GM21526 (cell line): ENCODE measurements at regions not wholly inside any gene's neighbourhood (a gene's known extent, or its start where the extent isn't known, plus 50 kb on each side); places are given as distances from the start of the nearest gene placed in this dataset.
"Not testable (repeated sequence)": the region's sequence is repeated elsewhere in the genome, so short reads cannot be mapped to it uniquely, and the experiment has no call there.

Experiments used
- ATAC-seq: cut with Tn5 transposase; IDR thresholded peaks from one replicate; pipeline ENCODE4 v1.9.1; 2021; ENCODE audit warnings: moderate library complexity; ENCODE audit not compliant: unreplicated experiment, low FRiP score

DNA sequence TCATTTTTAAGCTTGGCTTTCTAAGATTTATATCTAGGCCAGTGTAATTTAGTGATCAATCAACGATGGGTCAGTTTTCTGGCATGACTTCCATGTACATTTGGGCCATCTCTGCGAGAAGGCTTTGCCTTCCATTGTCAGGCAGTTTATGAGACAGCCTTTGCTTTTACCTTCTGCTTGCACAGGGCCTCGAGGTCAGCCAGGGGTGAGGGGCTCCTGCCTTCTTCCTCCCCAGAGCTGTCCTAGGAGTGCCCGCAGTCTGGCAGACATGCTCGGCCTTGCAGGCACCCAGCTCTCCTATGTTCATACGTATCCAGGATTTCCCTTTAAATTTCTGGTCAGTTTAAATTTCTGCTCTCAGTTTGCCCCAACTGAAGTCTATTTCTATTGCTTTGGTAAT lies 367.2 kb downstream of the SMOC2 start:
- no peak for ATAC-seq

- no peak for ATAC-seq
Measured at GRCh38 chr6:168804331-168804730, 363.3 kb downstream of the SMOC2 start.

- no peak for ATAC-seq
Measured at GRCh38 chr6:168803874-168804273, 362.9 kb downstream of the SMOC2 start.

DNA sequence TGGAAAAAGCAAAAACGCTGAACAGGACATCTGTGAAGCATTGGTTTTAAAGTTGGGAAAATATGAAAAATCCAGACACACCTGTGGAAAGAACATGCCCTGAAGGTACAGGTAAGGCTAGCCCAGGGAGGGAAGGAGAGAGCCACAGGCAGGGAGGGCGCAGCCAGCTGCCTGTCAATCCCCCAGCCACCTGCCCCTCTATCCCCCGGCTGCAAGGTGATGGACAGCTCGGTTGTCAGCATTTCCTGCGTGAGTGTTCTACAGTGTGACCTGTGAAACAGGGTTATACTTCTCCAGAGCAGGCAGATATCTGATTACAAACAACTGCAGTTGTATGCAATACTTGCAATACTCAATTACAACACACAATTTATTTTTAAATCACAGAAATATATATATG lies 358.1 kb downstream of the SMOC2 start:
- no peak for ATAC-seq

DNA sequence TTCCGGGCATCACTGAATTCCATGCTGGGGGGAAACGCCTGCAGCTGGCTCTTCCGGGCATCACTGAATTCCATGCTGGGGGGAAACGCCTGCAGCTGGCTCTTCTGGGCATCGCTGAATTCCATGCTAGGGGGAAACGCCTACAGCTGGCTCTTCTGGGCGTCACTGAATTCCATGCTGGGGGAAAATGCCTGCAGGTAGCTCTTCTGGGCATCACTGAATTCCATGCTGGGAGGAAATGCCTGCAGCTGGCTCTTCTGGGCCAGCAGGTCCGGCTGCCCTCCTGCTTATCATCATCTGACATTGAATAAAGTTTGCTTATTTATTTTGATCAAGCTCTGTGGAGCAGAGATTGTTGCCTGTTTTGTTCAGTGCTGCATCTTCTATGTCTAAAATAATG lies 355.1 kb downstream of the SMOC2 start:
- ATAC-seq, result no peak

GRCh38 chr6:168795611-168796010 lies 354.6 kb downstream of the SMOC2 start:
- ATAC-seq, result not testable (repeated sequence)

- no peak for ATAC-seq
Measured at GRCh38 chr6:168794491-168794890, 353.5 kb downstream of the SMOC2 start.

DNA sequence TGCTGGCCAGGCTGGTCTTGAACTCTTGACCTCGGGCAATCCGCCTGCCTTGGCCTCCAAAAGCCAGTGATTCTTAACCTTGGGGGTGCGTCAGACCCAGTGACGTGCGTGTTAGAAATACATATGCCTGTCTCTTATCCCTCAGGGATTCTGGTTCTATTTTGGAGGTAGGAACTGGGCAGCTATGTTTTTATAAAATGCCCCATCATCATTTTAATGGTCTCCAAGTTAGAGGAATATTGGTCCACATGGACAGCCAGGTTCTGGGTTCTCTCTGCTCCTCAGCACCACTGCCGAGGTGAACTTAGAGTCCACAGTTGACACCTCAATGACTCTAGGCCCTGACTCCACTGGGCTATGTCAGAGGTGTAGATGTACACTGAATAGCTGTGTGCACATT lies 352.7 kb downstream of the SMOC2 start:
- ATAC-seq, result no peak

DNA sequence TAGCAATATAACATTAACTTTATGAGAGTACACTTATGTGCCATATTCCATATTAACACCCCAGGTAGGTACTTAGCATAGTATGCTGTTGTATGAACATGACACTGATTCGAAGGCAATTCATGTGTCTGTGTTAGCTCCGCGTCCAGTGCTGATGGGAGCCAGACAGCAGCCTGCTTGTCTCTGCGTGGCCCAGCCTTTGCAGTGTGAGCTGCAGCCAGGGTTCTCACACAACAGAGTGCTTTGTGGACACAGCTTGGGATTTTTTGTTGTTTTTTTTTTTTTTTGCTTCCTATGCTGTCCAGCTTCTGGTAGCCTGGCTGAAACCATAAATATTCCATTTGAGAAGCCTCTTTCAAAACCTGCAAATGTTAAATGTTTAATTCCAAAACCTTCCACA lies 350.9 kb downstream of the SMOC2 start:
- no peak for ATAC-seq

- ATAC-seq, result no peak
Measured at GRCh38 chr6:168789699-168790098, 348.7 kb downstream of the SMOC2 start.

DNA sequence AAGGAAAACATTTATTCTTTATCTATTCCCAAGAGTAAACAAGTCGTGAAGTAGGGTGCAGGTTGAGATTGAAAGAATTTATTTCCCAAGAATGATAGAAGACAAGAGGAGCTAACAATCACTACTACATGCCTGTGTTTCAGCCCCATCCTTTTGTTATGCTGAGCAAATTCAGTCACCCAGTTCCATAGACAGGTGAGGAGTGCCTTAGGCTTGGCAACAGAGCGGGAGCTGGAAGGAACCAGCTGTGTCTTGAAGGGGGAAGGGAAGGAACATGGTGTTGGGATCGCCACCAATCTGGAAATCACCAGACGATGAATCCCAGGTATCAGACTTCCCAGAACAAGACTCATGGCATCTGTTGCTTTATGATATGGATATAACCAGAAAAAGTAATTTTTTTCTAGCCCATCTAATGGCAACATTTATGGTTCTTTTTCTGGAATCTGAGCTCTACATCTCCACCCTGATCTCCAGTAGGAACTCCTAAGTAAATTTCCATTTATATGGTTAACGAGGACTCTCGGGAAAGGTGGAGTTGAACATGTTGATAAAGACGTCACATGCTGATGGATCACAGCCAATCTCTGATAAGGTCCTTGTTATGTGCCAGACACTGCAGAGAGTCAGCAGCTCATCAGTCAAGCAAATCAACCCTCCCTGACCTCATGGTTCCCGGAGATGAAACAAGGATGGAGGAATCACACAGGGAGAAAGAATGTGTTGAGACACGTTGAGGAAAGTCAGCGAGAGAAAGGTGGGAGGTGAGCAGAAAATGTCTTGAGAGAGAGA lies 344.9 kb downstream of the SMOC2 start:
- no peak for ATAC-seq

- no peak for ATAC-seq
Measured at GRCh38 chr6:168784426-168784825, 343.4 kb downstream of the SMOC2 start.

DNA sequence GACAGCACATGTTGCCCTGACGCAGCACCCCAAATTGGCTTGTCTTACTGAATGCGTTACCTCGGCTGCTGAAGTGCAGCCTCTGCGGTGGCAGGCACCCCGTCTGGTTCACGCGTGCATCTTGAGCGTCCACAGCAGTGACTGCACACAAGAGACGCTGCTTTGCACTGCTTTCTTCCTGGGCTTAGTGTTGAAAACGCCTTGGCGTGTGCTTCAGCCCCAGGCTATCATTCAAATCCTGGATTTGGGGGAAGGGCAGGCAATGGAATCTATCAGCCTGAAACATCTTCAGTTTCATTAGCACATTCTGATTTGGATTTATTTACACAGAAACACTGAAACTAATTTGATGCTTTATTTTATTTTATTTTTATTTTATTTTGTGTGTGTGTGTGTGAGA lies 342.7 kb downstream of the SMOC2 start:
- no peak for ATAC-seq

DNA sequence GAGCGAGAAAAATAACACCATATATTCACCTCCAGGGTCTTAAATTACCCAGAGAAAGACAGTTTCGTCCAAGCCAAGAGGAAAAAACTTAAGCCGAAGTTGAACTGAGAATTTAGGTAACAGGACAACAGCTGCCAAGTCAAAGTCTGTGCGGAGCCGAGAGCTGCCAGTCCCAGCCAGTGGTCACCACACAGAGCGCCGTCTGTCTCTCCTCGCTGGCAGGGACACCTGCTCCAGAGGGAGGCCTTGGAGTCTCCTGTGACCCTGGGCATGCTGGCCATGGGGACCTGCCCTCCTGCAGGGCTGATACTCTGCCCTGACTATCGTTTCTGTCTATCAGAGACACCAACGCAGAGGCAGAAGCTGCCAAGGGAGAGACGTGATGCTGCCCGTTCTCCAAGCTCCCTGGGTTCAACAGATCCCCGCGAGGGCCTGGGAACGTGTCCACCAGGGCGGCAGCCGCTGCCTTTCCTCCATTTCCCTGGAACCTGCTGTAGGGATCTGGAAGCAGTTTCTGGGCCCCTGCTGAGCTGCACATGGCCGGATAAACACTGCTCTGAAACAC lies 341.3 kb downstream of the SMOC2 start:
- no peak for ATAC-seq

- ATAC-seq, result no peak
Measured at GRCh38 chr6:168778201-168778600, 337.2 kb downstream of the SMOC2 start.

GRCh38 chr6:168774381-168774780 lies 333.4 kb downstream of the SMOC2 start:
- ATAC-seq, result no peak

GRCh38 chr6:168773788-168774187 lies 332.8 kb downstream of the SMOC2 start:
- ATAC-seq, result no peak

- no peak for ATAC-seq
Measured at GRCh38 chr6:168765752-168766151, 324.8 kb downstream of the SMOC2 start.

DNA sequence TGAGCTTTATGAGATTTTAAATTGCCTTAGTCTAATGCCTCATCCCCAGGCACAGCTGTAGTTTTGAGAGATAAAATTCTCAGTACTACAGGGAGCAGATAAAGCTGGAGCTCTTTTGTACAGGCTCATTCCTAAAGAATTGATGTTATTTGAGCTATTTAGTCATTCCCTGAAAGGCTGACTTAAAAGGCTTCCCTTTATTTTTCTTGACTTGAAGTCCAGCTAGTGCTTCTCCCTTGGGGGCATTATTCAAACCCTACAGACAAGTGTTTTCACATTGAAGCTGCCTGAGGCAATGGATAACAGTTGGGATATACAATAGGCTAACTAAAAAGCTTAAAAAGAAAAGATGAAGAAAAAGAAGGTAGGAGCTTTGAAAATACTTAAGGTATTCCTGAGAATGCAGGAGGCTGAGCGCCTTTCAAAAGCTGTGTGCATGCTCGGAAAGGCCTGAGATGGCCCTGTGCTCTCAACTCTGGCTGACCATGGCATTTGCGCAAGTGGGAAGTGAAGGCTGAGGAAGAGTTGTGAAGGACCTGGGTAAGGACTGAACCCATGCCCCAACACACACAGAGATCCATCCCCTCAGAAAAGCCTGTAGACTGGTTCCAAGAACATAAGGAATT lies 315.1 kb downstream of the SMOC2 start:
- no peak for ATAC-seq

DNA sequence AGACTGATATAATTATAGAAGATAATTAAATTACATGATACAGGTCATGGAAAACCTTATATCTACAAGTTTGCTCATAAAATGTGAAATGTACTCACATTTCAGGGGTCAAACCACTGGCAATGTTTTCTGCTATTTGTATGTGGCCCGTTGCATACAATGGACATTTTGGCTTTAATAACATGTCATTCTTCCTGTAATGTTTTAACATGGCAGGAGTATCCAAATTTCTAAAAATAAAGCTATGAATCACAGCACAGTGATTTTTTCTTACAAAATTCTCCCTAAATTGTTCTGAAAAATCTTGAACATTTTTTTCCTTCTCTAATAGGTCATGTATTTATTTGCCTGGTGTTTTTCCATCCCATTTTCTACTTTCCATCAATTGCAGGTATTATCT lies 305.7 kb downstream of the SMOC2 start:
- no peak for ATAC-seq

GRCh38 chr6:168746013-168746412 lies 305.0 kb downstream of the SMOC2 start:
- no peak for ATAC-seq

DNA sequence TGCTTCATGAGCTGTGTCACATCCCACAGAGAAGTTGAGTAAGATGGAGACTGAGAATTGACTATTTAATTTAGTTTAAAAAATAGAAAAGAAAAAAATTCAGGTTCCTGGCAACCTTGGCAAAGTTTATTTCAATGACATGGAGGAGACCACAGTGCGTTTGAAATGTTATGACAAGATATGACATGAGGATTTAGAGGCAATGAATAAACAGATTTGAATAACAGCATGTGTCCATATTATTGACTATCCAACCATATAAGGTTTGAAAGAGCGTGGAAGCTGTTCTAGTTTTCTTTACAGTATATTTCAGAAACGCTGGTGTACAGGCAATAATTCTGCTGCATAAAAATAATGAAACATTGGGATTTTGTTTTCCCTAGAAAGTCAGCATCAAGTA lies 303.9 kb downstream of the SMOC2 start:
- ATAC-seq, result no peak
